ENCODE measurements at regions not wholly inside any gene's neighbourhood (a gene's known extent, or its start where the extent isn't known, plus 50 kb on each side); places are given as distances from the start of the nearest gene placed in this dataset.

DNA sequence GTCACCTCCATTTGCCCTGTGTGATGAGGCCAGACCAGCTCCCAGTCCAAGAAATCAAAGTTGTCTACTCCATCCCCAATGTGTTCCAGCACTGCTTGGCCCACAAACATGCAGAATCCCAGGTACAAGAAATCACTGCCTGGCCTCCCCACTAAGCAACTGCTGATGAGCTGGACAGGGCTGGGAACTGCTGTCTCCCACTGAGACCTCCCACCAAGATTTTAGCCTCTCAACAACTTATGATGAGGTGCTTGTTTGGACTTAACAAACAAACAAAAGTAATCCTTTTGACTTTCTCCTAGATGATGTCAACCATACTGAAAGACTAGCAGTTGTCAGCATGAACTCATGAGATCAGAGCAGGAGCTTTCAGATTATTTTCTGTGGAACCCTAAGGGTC lies 260.1 kb upstream of the UBE2E2 start:
- Histone ChIP-seq H3K27me3 (ENCODE audit: insufficient read depth, low read length) (no peaks in the 10 kb centered on the region), H3K4ac (ENCODE audit: low read depth, low read length) (no peak overlapping the region), H3K9ac (ENCODE audit: low read length) (no peak overlapping the region), H3K4me1 (ENCODE audit: control insufficient read depth in 1 of 2, insufficient read depth in 2 of 2, low read length in 2 of 2) (no peaks in the 10 kb centered on the region), H3K14ac (ENCODE audit: low read length) (no peak overlapping the region), H3K79me1 (ENCODE audit: low read length) (no peaks in the 10 kb centered on the region), H3K18ac (ENCODE audit: low read length) (no peak overlapping the region), H2BK120ac (ENCODE audit: insufficient read depth, low read length, poor library complexity) (no peak overlapping the region), H3K79me2 (ENCODE audit: control insufficient read depth, insufficient read depth, low read length, poor library complexity) (no peaks in the 10 kb centered on the region), H3K27ac (ENCODE audit: low read depth, low read length) (no peak overlapping the region), H4K91ac (ENCODE audit: low read depth, low read length) (no peak overlapping the region), H4K8ac (ENCODE audit: low read depth, low read length) (no peak overlapping the region), H3K4me2 (ENCODE audit: low read length) (no peak overlapping the region), H2BK5ac (ENCODE audit: low read depth, low read length, poor library complexity) (no peak overlapping the region), H3K9me3 (ENCODE audit: insufficient read depth, low read depth, low read length) (no peaks in the 10 kb centered on the region), H3K23ac (ENCODE audit: low read length) (no peak overlapping the region), H3K36me3 (ENCODE audit: control insufficient read depth in 1 of 2, insufficient read depth in 2 of 2, low read length in 2 of 2) (no peaks in the 10 kb centered on the region), H3K4me3 (ENCODE audit: low read depth, low read length) (no peak overlapping the region), H2BK12ac (ENCODE audit: low read length) (no peak overlapping the region), H2AK5ac (ENCODE audit: low read length) (no peak overlapping the region), H2AFZ (ENCODE audit: insufficient read depth, low read length, poor library complexity) (no peak overlapping the region), H4K12ac (ENCODE audit: low read depth, low read length) (no peak overlapping the region)
- DNase-seq: no peak

DNA sequence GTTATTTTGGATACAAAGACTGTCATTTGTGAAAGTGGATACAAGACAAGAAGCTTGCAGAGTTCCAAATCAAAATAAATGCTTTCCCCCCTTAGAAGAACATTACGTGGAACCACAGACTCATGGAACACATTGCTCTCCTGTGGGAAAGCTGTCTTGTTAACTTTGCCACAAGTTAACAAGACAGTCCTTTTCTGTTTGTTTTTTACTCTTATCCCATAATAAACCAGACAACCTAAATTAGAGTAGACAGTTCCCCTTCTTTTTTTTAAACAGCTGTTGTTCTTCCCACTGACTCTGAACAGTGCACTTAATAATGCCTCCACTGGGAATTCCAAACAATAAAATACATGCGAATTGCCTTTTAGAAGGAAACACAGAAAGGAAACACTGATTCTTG lies 255.3 kb upstream of the UBE2E2 start:
- Histone ChIP-seq H4K91ac (ENCODE audit: low read depth, low read length) (no peak overlapping the region), H3K79me1 (ENCODE audit: low read length) (no peaks in the 10 kb centered on the region), H3K9me3 (ENCODE audit: insufficient read depth, low read depth, low read length) (no peaks in the 10 kb centered on the region), H3K79me2 (ENCODE audit: control insufficient read depth, insufficient read depth, low read length, poor library complexity) (no peaks in the 10 kb centered on the region), H3K4ac (ENCODE audit: low read depth, low read length) (no peak overlapping the region), H3K9ac (ENCODE audit: low read length) (no peak overlapping the region), H3K27me3 (ENCODE audit: insufficient read depth, low read length) (no peaks in the 10 kb centered on the region), H3K23ac (ENCODE audit: low read length) (no peak overlapping the region), H2BK12ac (ENCODE audit: low read length) (no peak overlapping the region), H2BK5ac (ENCODE audit: low read depth, low read length, poor library complexity) (no peak overlapping the region), H3K36me3 (ENCODE audit: control insufficient read depth in 1 of 2, insufficient read depth in 2 of 2, low read length in 2 of 2) (no peaks in the 10 kb centered on the region), H3K4me2 (ENCODE audit: low read length) (no peak overlapping the region), H3K27ac (ENCODE audit: low read depth, low read length) (no peak overlapping the region), H3K14ac (ENCODE audit: low read length) (no peak overlapping the region), H3K18ac (ENCODE audit: low read length) (no peak overlapping the region), H2AK5ac (ENCODE audit: low read length) (no peak overlapping the region), H4K8ac (ENCODE audit: low read depth, low read length) (no peak overlapping the region), H2BK120ac (ENCODE audit: insufficient read depth, low read length, poor library complexity) (no peak overlapping the region), H3K4me3 (ENCODE audit: low read depth, low read length) (no peak overlapping the region), H2AFZ (ENCODE audit: insufficient read depth, low read length, poor library complexity) (no peak overlapping the region), H3K4me1 (ENCODE audit: control insufficient read depth in 1 of 2, insufficient read depth in 2 of 2, low read length in 2 of 2) (no peaks in the 10 kb centered on the region), H4K12ac (ENCODE audit: low read depth, low read length) (no peak overlapping the region)
- DNase-seq: no peak
- no CpG with 5 or more reads among the region's 2 CpGs for WGBS (ENCODE audit: extremely low coverage, insufficient coverage, insufficient read length)

GRCh38 chr3:22951910-22952309 lies 251.2 kb upstream of the UBE2E2 start:
- H2BK5ac ChIP-seq (ENCODE audit: low read depth, low read length, poor library complexity): no peak overlapping the region
- no peak overlapping the region for H2AK5ac ChIP-seq (ENCODE audit: low read length)
- no peak overlapping the region for H3K23ac ChIP-seq (ENCODE audit: low read length)
- no peaks in the 10 kb centered on the region for H3K79me1 ChIP-seq (ENCODE audit: low read length)
- no peak overlapping the region for H3K4me3 ChIP-seq (ENCODE audit: low read depth, low read length)
- no peaks in the 10 kb centered on the region for H3K79me2 ChIP-seq (ENCODE audit: control insufficient read depth, insufficient read depth, low read length, poor library complexity)
- H3K14ac ChIP-seq (ENCODE audit: low read length): no peak overlapping the region
- no peak overlapping the region for H3K4me2 ChIP-seq (ENCODE audit: low read length)
- no peak overlapping the region for H3K18ac ChIP-seq (ENCODE audit: low read length)
- no peaks in the 10 kb centered on the region for H3K27me3 ChIP-seq (ENCODE audit: insufficient read depth, low read length)
- H3K36me3 ChIP-seq (ENCODE audit: control insufficient read depth in 1 of 2, insufficient read depth in 2 of 2, low read length in 2 of 2): no peaks in the 10 kb centered on the region
- no peak overlapping the region for H2BK120ac ChIP-seq (ENCODE audit: insufficient read depth, low read length, poor library complexity)
- H2BK12ac ChIP-seq (ENCODE audit: low read length): no peak overlapping the region
- H3K9me3 ChIP-seq (ENCODE audit: insufficient read depth, low read depth, low read length): no peaks in the 10 kb centered on the region
- no peaks in the 10 kb centered on the region for H3K4me1 ChIP-seq (ENCODE audit: control insufficient read depth in 1 of 2, insufficient read depth in 2 of 2, low read length in 2 of 2)
- no peak overlapping the region for H3K9ac ChIP-seq (ENCODE audit: low read length)
- no peak overlapping the region for H3K4ac ChIP-seq (ENCODE audit: low read depth, low read length)
- no peak overlapping the region for H3K27ac ChIP-seq (ENCODE audit: low read depth, low read length)
- H4K12ac ChIP-seq (ENCODE audit: low read depth, low read length): no peak overlapping the region
- no peak overlapping the region for H4K91ac ChIP-seq (ENCODE audit: low read depth, low read length)
- no peak for DNase-seq
- H4K8ac ChIP-seq (ENCODE audit: low read depth, low read length): no peak overlapping the region
- no peak overlapping the region for H2AFZ ChIP-seq (ENCODE audit: insufficient read depth, low read length, poor library complexity)

- no peak overlapping the region for H3K23ac ChIP-seq (ENCODE audit: low read length)
- H3K27me3 ChIP-seq (ENCODE audit: insufficient read depth, low read length): no peaks in the 10 kb centered on the region
- no peak overlapping the region for H3K14ac ChIP-seq (ENCODE audit: low read length)
- no peak overlapping the region for H3K4ac ChIP-seq (ENCODE audit: low read depth, low read length)
- no peak overlapping the region for H2BK12ac ChIP-seq (ENCODE audit: low read length)
- no peak overlapping the region for H4K12ac ChIP-seq (ENCODE audit: low read depth, low read length)
- H3K18ac ChIP-seq (ENCODE audit: low read length): no peak overlapping the region
- DNase-seq: no peak
- H2AFZ ChIP-seq (ENCODE audit: insufficient read depth, low read length, poor library complexity): no peak overlapping the region
- WGBS (ENCODE audit: extremely low coverage, insufficient coverage, insufficient read length): no CpG with 5 or more reads among the region's 3 CpGs
- no peak overlapping the region for H3K4me3 ChIP-seq (ENCODE audit: low read depth, low read length)
- no peaks in the 10 kb centered on the region for H3K79me2 ChIP-seq (ENCODE audit: control insufficient read depth, insufficient read depth, low read length, poor library complexity)
- no peak overlapping the region for H4K91ac ChIP-seq (ENCODE audit: low read depth, low read length)
- H3K4me1 ChIP-seq (ENCODE audit: control insufficient read depth in 1 of 2, insufficient read depth in 2 of 2, low read length in 2 of 2): no peaks in the 10 kb centered on the region
- no peak overlapping the region for H2AK5ac ChIP-seq (ENCODE audit: low read length)
- no peaks in the 10 kb centered on the region for H3K9me3 ChIP-seq (ENCODE audit: insufficient read depth, low read depth, low read length)
- no peak overlapping the region for H3K4me2 ChIP-seq (ENCODE audit: low read length)
- H4K8ac ChIP-seq (ENCODE audit: low read depth, low read length): no peak overlapping the region
- no peaks in the 10 kb centered on the region for H3K79me1 ChIP-seq (ENCODE audit: low read length)
- H3K9ac ChIP-seq (ENCODE audit: low read length): no peak overlapping the region
- no peaks in the 10 kb centered on the region for H3K36me3 ChIP-seq (ENCODE audit: control insufficient read depth in 1 of 2, insufficient read depth in 2 of 2, low read length in 2 of 2)
- no peak overlapping the region for H3K27ac ChIP-seq (ENCODE audit: low read depth, low read length)
- no peak overlapping the region for H2BK120ac ChIP-seq (ENCODE audit: insufficient read depth, low read length, poor library complexity)
- no peak overlapping the region for H2BK5ac ChIP-seq (ENCODE audit: low read depth, low read length, poor library complexity)
Observed at GRCh38 chr3:22952860-22953259, 250.3 kb upstream of the UBE2E2 start.

- H2BK12ac ChIP-seq (ENCODE audit: low read length): peak overlapping the region; percentile 17
Observed at GRCh38 chr3:22959593-22959992, 243.5 kb upstream of the UBE2E2 start.

More at GRCh38 chr3:22959593-22959992, 243.5 kb upstream of the UBE2E2 start:
- no peaks in the 10 kb centered on the region for H3K4me1 ChIP-seq (ENCODE audit: control insufficient read depth in 1 of 2, insufficient read depth in 2 of 2, low read length in 2 of 2)
- no CpG with 5 or more reads among the region's 3 CpGs for WGBS (ENCODE audit: extremely low coverage, insufficient coverage, insufficient read length)
- no peak overlapping the region for H3K4ac ChIP-seq (ENCODE audit: low read depth, low read length)
- no peak overlapping the region for H3K18ac ChIP-seq (ENCODE audit: low read length)
- H3K79me2 ChIP-seq (ENCODE audit: control insufficient read depth, insufficient read depth, low read length, poor library complexity): no peaks in the 10 kb centered on the region
- H3K36me3 ChIP-seq (ENCODE audit: control insufficient read depth in 1 of 2, insufficient read depth in 2 of 2, low read length in 2 of 2): no peaks in the 10 kb centered on the region
- no peak for DNase-seq
- no peak overlapping the region for H2BK120ac ChIP-seq (ENCODE audit: insufficient read depth, low read length, poor library complexity)
- no peaks in the 10 kb centered on the region for H3K27me3 ChIP-seq (ENCODE audit: insufficient read depth, low read length)
- H3K27ac ChIP-seq (ENCODE audit: low read depth, low read length): no peak overlapping the region
- no peak overlapping the region for H4K8ac ChIP-seq (ENCODE audit: low read depth, low read length)
- H3K9me3 ChIP-seq (ENCODE audit: insufficient read depth, low read depth, low read length): no peaks in the 10 kb centered on the region
- H4K91ac ChIP-seq (ENCODE audit: low read depth, low read length): peak overlapping the region; percentile 11
- H3K4me3 ChIP-seq (ENCODE audit: low read depth, low read length): no peak overlapping the region
- no peak overlapping the region for H3K23ac ChIP-seq (ENCODE audit: low read length)
- H3K14ac ChIP-seq (ENCODE audit: low read length): no peak overlapping the region
- H3K9ac ChIP-seq (ENCODE audit: low read length): no peak overlapping the region
- no peaks in the 10 kb centered on the region for H3K79me1 ChIP-seq (ENCODE audit: low read length)
- H3K4me2 ChIP-seq (ENCODE audit: low read length): no peak overlapping the region
- no peak overlapping the region for H2AK5ac ChIP-seq (ENCODE audit: low read length)
- no peak overlapping the region for H2BK5ac ChIP-seq (ENCODE audit: low read depth, low read length, poor library complexity)
- H4K12ac ChIP-seq (ENCODE audit: low read depth, low read length): no peak overlapping the region
- no peak overlapping the region for H2AFZ ChIP-seq (ENCODE audit: insufficient read depth, low read length, poor library complexity)
